ENCODE measurements at regions not wholly inside any gene's neighbourhood (a gene's known extent, or its start where the extent isn't known, plus 50 kb on each side); places are given as distances from the start of the nearest gene placed in this dataset.

DNA sequence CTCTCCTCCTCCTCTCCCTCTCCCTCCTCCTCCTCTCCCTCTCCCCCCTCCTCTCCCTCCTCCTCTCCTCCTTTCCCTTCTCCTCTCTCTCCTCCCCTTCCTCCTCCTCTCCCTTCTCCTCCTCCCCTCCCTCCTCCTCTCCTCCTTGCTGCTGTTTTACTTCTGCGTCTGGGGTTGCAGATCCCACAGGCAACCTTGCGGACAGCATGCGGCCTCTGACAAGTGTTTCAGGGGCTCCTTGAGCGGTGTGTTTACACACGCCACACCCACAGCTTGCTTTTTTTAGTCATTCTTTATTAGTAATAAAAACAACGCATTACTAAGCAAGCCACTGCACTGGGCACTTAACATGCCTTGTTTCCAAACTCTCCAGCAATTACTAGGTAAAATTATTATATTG, 81.9 kb downstream of the TFAP2C start:
- TF ChIP-seq, protein P1, sequence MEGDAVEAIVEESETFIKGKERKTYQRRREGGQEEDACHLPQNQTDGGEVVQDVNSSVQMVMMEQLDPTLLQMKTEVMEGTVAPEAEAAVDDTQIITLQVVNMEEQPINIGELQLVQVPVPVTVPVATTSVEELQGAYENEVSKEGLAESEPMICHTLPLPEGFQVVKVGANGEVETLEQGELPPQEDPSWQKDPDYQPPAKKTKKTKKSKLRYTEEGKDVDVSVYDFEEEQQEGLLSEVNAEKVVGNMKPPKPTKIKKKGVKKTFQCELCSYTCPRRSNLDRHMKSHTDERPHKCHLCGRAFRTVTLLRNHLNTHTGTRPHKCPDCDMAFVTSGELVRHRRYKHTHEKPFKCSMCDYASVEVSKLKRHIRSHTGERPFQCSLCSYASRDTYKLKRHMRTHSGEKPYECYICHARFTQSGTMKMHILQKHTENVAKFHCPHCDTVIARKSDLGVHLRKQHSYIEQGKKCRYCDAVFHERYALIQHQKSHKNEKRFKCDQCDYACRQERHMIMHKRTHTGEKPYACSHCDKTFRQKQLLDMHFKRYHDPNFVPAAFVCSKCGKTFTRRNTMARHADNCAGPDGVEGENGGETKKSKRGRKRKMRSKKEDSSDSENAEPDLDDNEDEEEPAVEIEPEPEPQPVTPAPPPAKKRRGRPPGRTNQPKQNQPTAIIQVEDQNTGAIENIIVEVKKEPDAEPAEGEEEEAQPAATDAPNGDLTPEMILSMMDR (IDR thresholded peaks at IDR 0.05; ENCODE audit: unreplicated experiment): no peak
- BruUV-seq (replicated peaks): no TSS peak
- Mint-ChIP-seq H3K27me3 (ENCODE audit: unreplicated experiment) (peaks cover 27% of the 10 kb centered on the region), H3K4me3 (ENCODE audit: low read depth, unreplicated experiment) (no peak overlapping the region), H3K36me3 (ENCODE audit: insufficient read depth, unreplicated experiment) (no peaks in the 10 kb centered on the region), H3K9me3 (ENCODE audit: low read depth, unreplicated experiment) (no peaks in the 10 kb centered on the region), H3K4me1 (ENCODE audit: low read depth, unreplicated experiment) (peaks cover 11% of the 10 kb centered on the region), H3K27ac (ENCODE audit: unreplicated experiment) (no peak overlapping the region)
- CTCF ChIA-PET: interaction anchor here (0.8 kb wide), 1 partner anchor 21 kb away, joined by 4 read pairs; no protein-coding TSS in a partner anchor
- no peak for DNase-seq
- intact Hi-C loops (cut with micrococcal nuclease; ENCODE audit: unreplicated experiment): no loop called here

DNA sequence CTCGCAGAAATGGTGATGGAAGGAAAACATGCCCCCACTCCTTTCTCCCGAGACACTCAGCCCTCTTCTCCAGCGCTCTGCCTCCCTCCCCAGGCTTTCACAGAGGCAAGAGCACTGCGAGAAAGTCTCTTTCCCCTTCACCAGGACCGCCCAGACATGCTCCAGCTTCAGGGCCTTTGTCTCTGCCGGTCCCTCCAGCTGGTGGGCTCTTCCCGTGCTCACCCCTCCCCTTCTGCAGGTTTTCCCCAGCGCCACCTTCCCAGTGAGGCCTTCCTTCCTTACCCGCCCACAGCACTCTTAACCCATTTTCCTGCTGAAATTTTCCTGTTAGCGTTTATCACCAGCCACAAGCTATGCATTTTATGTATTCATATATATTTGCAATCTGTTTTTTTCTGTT, 86.2 kb downstream of the TFAP2C start:
- H3K9me3 Mint-ChIP-seq (ENCODE audit: low read depth, unreplicated experiment): no peaks in the 10 kb centered on the region
- CTCF ChIA-PET: no interaction called here
- no peak for DNase-seq
- H3K4me1 Mint-ChIP-seq (ENCODE audit: low read depth, unreplicated experiment): peaks cover 11% of the 10 kb centered on the region
- no TSS peak for BruUV-seq (replicated peaks)
- no peak overlapping the region for H3K27ac Mint-ChIP-seq (ENCODE audit: unreplicated experiment)
- no peaks in the 10 kb centered on the region for H3K36me3 Mint-ChIP-seq (ENCODE audit: insufficient read depth, unreplicated experiment)
- H3K27me3 Mint-ChIP-seq (ENCODE audit: unreplicated experiment): peaks cover 28% of the 10 kb centered on the region
- intact Hi-C loops (cut with micrococcal nuclease; ENCODE audit: unreplicated experiment): no loop called here
- no peak overlapping the region for H3K4me3 Mint-ChIP-seq (ENCODE audit: low read depth, unreplicated experiment)
- TF ChIP-seq, protein P1 (IDR thresholded peaks at IDR 0.05; ENCODE audit: unreplicated experiment): no peak

DNA sequence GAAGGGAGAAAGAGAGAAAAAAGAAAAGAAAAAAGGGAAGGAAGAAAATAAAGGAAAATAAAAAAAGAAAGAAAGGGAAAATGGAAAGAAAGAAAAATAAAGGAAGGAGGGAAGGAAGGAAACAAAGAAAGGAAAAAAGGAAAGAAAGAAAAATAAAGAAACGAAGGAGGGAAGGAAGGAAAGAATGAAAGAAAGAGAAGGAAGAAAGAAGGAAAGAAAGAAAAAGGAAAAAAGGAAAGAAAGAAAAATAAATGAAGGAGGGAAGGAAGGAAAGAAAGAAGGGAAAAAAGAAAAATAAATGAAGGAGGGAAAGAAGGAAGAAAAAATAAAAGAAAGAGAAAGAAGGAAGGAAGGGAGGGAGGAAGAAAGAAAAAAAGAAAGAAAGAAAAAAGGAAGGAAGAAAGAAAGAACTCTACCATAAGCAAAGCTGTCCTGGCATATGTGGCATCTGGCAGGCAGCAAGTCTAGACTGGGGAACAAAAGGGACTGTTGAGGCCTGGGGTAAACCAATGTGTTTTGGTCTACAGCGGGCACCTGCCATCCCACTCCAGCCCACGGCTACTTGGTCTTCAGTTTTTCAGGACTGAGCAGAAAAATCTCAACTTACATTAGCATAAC, 86.9 kb downstream of the TFAP2C start:
- Mint-ChIP-seq H3K9me3 (ENCODE audit: low read depth, unreplicated experiment) (no peaks in the 10 kb centered on the region), H3K4me1 (ENCODE audit: low read depth, unreplicated experiment) (peaks cover 11% of the 10 kb centered on the region), H3K4me3 (ENCODE audit: low read depth, unreplicated experiment) (no peak overlapping the region), H3K27me3 (ENCODE audit: unreplicated experiment) (peaks cover 25% of the 10 kb centered on the region), H3K36me3 (ENCODE audit: insufficient read depth, unreplicated experiment) (no peaks in the 10 kb centered on the region), H3K27ac (ENCODE audit: unreplicated experiment) (no peak overlapping the region)
- CTCF ChIA-PET: no interaction called here
- BruUV-seq (replicated peaks): no TSS peak
- intact Hi-C loops (cut with micrococcal nuclease; ENCODE audit: unreplicated experiment): no loop called here
- TF ChIP-seq, protein P1 (IDR thresholded peaks at IDR 0.05; ENCODE audit: unreplicated experiment): no peak
- DNase-seq: no peak

DNA sequence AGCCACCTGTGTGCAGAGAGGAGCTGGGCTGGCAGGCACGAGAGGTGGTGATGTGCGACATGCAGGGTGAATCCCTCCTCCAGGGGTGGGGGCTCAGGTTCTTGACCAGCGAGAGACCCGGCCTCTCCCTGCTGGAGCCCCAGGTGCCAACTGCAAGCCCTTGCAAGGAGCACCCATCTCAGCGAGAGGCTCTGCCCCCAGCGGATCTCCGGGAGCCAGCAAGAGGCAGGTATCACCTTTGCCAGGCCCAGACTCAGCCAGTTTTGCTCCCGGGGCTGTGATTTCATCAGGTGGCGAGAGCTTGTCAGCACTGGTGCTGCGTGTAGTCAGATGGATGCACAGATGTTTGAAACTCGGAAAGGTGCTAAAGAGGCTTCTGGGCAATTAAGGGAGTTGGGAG, 87.7 kb downstream of the TFAP2C start:
- intact Hi-C loops (cut with micrococcal nuclease; ENCODE audit: unreplicated experiment): no loop called here
- Mint-ChIP-seq H3K36me3 (ENCODE audit: insufficient read depth, unreplicated experiment) (no peaks in the 10 kb centered on the region), H3K9me3 (ENCODE audit: low read depth, unreplicated experiment) (no peaks in the 10 kb centered on the region), H3K4me3 (ENCODE audit: low read depth, unreplicated experiment) (no peak overlapping the region), H3K27me3 (ENCODE audit: unreplicated experiment) (peaks cover 29% of the 10 kb centered on the region), H3K27ac (ENCODE audit: unreplicated experiment) (no peak overlapping the region), H3K4me1 (ENCODE audit: low read depth, unreplicated experiment) (peaks cover 3% of the 10 kb centered on the region)
- TF ChIP-seq, protein P1 (IDR thresholded peaks at IDR 0.05; ENCODE audit: unreplicated experiment): no peak
- peak; percentile 24 for DNase-seq
- no TSS peak for BruUV-seq (replicated peaks)
- CTCF ChIA-PET: interaction anchor here (0.6 kb wide), 1 partner anchor 30 kb away, joined by 3 read pairs; no protein-coding TSS in a partner anchor
